Muscle layer of colon (tissue), 2 donors: ENCODE measurements at regions not wholly inside any gene's neighbourhood (a gene's known extent, or its start where the extent isn't known, plus 50 kb on each side); places are given as distances from the start of the nearest gene placed in this dataset.

ENCODE experiments used
- H3K27ac ChIP-seq: one replicate; pipeline ENCODE4 v1.7.0; 2013; ENCODE audit warnings: low read depth, mild to moderate bottlenecking, low read length, moderate library complexity
- H3K27me3 ChIP-seq, 2 donors: one replicate each; pipeline ENCODE4 v1.7.0; 2013; ENCODE audit warnings: low read length in 2 of 2, mild to moderate bottlenecking in 2 of 2; ENCODE audit not compliant: insufficient read depth in 2 of 2, control insufficient read depth in 1 of 2
- H3K36me3 ChIP-seq: one replicate; pipeline ENCODE4 v1.7.0; 2013; ENCODE audit warnings: mild to moderate bottlenecking, low read length; ENCODE audit not compliant: insufficient read depth
- H3K4me1 ChIP-seq: one replicate; pipeline ENCODE4 v1.7.0; 2013; ENCODE audit warnings: mild to moderate bottlenecking, low read length; ENCODE audit not compliant: insufficient read depth
- H3K4me3 ChIP-seq, 2 donors: one replicate each; pipeline ENCODE4 v1.7.0; 2013; ENCODE audit warnings: low read length in 2 of 2, low read depth in 1 of 2, mild to moderate bottlenecking in 1 of 2, moderate library complexity in 1 of 2
- H3K9ac ChIP-seq: one replicate; pipeline ENCODE4 v1.7.0; 2013; ENCODE audit warnings: low read length
- H3K9me3 ChIP-seq: one replicate; pipeline ENCODE4 v1.7.0; 2013; ENCODE audit warnings: mild to moderate bottlenecking, low read length
- donor health status: abdominal sarcoma.
- donor health status: Adenocarcinoma of cecum.

GRCh38 chr20:61026731-61027130, 225.3 kb upstream of the CDH4 start:
- no peak overlapping the region for H3K4me3 ChIP-seq
- H3K9me3 ChIP-seq, result no peaks in the 10 kb centered on the region
- H3K4me1 ChIP-seq, result no peaks in the 10 kb centered on the region
- H3K9ac ChIP-seq, result no peak overlapping the region
- no peaks in the 10 kb centered on the region for H3K36me3 ChIP-seq
- H3K27me3 ChIP-seq, result no peaks in the 10 kb centered on the region
- no peak overlapping the region for H3K27ac ChIP-seq

- H3K36me3 ChIP-seq, result no peaks in the 10 kb centered on the region
- no peaks in the 10 kb centered on the region for H3K27me3 ChIP-seq
- no peak overlapping the region for H3K9ac ChIP-seq
- no peak overlapping the region for H3K4me3 ChIP-seq
- no peaks in the 10 kb centered on the region for H3K4me1 ChIP-seq
- no peak overlapping the region for H3K27ac ChIP-seq
- H3K9me3 ChIP-seq, result no peaks in the 10 kb centered on the region
Observed at GRCh38 chr20:61027218-61027617, 224.8 kb upstream of the CDH4 start.

GRCh38 chr20:61030130-61030529, 221.9 kb upstream of the CDH4 start:
- Histone ChIP-seq H3K4me3 (no peak overlapping the region), H3K27ac (no peak overlapping the region), H3K9me3 (no peaks in the 10 kb centered on the region), H3K4me1 (no peaks in the 10 kb centered on the region), H3K27me3 (no peaks in the 10 kb centered on the region), H3K36me3 (no peaks in the 10 kb centered on the region), H3K9ac (no peak overlapping the region)

GRCh38 chr20:61031101-61031830, 220.8 kb upstream of the CDH4 start:
- Histone ChIP-seq H3K4me1 (no peaks in the 10 kb centered on the region), H3K9ac (no peak overlapping the region), H3K27ac (no peak overlapping the region), H3K9me3 (no peaks in the 10 kb centered on the region), H3K4me3 (no peak overlapping the region), H3K27me3 (no peaks in the 10 kb centered on the region), H3K36me3 (no peaks in the 10 kb centered on the region)

GRCh38 chr20:61037498-61037897, 214.6 kb upstream of the CDH4 start:
- Histone ChIP-seq H3K9me3 (no peaks in the 10 kb centered on the region), H3K9ac (no peak overlapping the region), H3K4me1 (no peaks in the 10 kb centered on the region), H3K27ac (no peak overlapping the region), H3K4me3 (no peak overlapping the region), H3K36me3 (no peaks in the 10 kb centered on the region), H3K27me3 (no peaks in the 10 kb centered on the region)

GRCh38 chr20:61041481-61041880, 210.6 kb upstream of the CDH4 start:
- Histone ChIP-seq H3K9me3 (no peaks in the 10 kb centered on the region), H3K4me3 (no peak overlapping the region), H3K27ac (no peak overlapping the region), H3K27me3 (no peaks in the 10 kb centered on the region), H3K36me3 (no peaks in the 10 kb centered on the region), H3K9ac (no peak overlapping the region), H3K4me1 (no peaks in the 10 kb centered on the region)

GRCh38 chr20:61042506-61043385, 209.3 kb upstream of the CDH4 start:
- Histone ChIP-seq H3K36me3 (no peaks in the 10 kb centered on the region), H3K27me3 (no peaks in the 10 kb centered on the region), H3K9ac (no peak overlapping the region), H3K4me3 (no peak overlapping the region), H3K9me3 (no peaks in the 10 kb centered on the region), H3K4me1 (no peaks in the 10 kb centered on the region), H3K27ac (no peak overlapping the region)

- Histone ChIP-seq H3K9me3 (no peaks in the 10 kb centered on the region), H3K27me3 (no peaks in the 10 kb centered on the region), H3K4me3 (no peak overlapping the region), H3K4me1 (no peaks in the 10 kb centered on the region), H3K9ac (no peak overlapping the region), H3K27ac (no peak overlapping the region), H3K36me3 (no peaks in the 10 kb centered on the region)
Observed at GRCh38 chr20:61043681-61044080, 208.4 kb upstream of the CDH4 start.

GRCh38 chr20:61044499-61044898, 207.6 kb upstream of the CDH4 start:
- Histone ChIP-seq H3K27me3 (no peaks in the 10 kb centered on the region), H3K9me3 (no peaks in the 10 kb centered on the region), H3K4me3 (no peak overlapping the region), H3K36me3 (no peaks in the 10 kb centered on the region), H3K27ac (no peak overlapping the region), H3K4me1 (no peaks in the 10 kb centered on the region), H3K9ac (no peak overlapping the region)

- Histone ChIP-seq H3K27ac (no peak overlapping the region), H3K9ac (no peak overlapping the region), H3K36me3 (no peaks in the 10 kb centered on the region), H3K27me3 (no peaks in the 10 kb centered on the region), H3K4me1 (no peaks in the 10 kb centered on the region), H3K9me3 (no peaks in the 10 kb centered on the region), H3K4me3 (no peak overlapping the region)
Observed at GRCh38 chr20:61045091-61045490, 207.0 kb upstream of the CDH4 start.

- Histone ChIP-seq H3K36me3 (no peaks in the 10 kb centered on the region), H3K9me3 (no peaks in the 10 kb centered on the region), H3K9ac (no peak overlapping the region), H3K4me1 (no peaks in the 10 kb centered on the region), H3K4me3 (no peak overlapping the region), H3K27me3 (no peaks in the 10 kb centered on the region), H3K27ac (no peak overlapping the region)
Observed at GRCh38 chr20:61045876-61046585, 206.0 kb upstream of the CDH4 start.
